Activated CD8-positive, alpha-beta memory T cell treated with anti-CD3 and anti-CD28 coated beads for 36 hours (primary cell): ENCODE measurements at regions not wholly inside any gene's neighbourhood (a gene's known extent, or its start where the extent isn't known, plus 50 kb on each side); places are given as distances from the start of the nearest gene placed in this dataset.

Experiments used
- CTCF ChIA-PET: fragments of 350-600 bp; sonication (Branson Sonifier 250); formaldehyde crosslinking; loops from one replicate; lab custom pipeline; 2021; ENCODE audit warnings: antibody characterized with exemption; lab: Charles Lee
- POLR2A ChIA-PET: fragments of 350-600 bp; sonication (Branson Sonifier 250); formaldehyde crosslinking; loops from one replicate; lab custom pipeline; 2021; ENCODE audit warnings: antibody characterized with exemption; lab: Charles Lee

GRCh38 chr17:63349478-63350000, 96.6 kb downstream of the CYB561 start:
- ChIA-PET POLR2A (no interaction called here), CTCF (no interaction called here)

DNA sequence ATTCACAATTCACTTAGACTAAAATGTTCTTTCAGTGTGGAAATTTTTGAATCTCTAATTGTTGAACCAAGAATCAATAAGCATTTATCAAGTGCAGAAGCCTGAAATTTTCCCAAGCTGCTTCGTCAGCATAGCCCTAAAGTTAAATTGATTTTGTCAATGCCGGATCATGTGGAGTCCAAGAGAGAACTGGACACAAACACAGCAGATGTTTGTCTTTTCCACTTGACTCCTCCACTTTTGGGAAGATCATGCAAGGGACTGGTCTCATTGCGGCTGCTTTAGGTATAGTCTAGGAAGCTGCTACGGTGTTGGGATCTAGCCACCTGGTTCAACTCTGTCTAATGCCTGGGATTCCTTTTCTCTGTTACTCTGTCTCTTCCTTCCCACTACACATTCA, 95.7 kb downstream of the CYB561 start:
- POLR2A ChIA-PET = interaction anchor here (0.7 kb wide), 1 partner anchor 229 kb away, joined by 4 read pairs; no protein-coding TSS in a partner anchor
- CTCF ChIA-PET = no interaction called here

DNA sequence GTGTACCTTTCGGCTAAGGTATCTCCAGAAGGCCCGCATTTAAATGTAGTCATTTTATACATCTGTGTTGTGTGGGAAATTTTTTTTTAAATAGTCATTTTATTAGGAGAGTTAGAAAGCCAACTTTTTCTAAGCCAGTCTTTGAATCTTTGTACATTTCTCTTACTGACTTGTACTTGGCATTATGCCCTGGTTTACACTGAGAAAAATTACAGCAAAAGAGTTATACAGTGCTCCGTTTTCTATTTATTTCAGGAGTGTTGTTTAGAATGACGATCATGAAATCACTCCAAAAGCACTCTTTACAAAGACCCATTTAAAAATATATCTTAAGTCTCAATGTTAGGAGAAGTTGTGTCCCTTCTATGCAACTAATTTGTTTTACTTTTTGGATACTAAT, 91.8 kb downstream of the CYB561 start:
- ChIA-PET POLR2A (no interaction called here), CTCF (no interaction called here)

GRCh38 chr17:63356337-63356757, 89.8 kb downstream of the CYB561 start:
- ChIA-PET POLR2A (interaction anchor here (0.6 kb wide), 1 partner anchor 13 kb away, joined by 3 read pairs; no protein-coding TSS in a partner anchor), CTCF (no interaction called here)

- ChIA-PET CTCF (no interaction called here), POLR2A (no interaction called here)
These were observed 87.8 kb downstream of the CYB561 start for GRCh38 chr17:63358111-63358839.

- CTCF ChIA-PET = no interaction called here
- POLR2A ChIA-PET = no interaction called here
These were observed 87.2 kb downstream of the CYB561 start for GRCh38 chr17:63358956-63359355.

DNA sequence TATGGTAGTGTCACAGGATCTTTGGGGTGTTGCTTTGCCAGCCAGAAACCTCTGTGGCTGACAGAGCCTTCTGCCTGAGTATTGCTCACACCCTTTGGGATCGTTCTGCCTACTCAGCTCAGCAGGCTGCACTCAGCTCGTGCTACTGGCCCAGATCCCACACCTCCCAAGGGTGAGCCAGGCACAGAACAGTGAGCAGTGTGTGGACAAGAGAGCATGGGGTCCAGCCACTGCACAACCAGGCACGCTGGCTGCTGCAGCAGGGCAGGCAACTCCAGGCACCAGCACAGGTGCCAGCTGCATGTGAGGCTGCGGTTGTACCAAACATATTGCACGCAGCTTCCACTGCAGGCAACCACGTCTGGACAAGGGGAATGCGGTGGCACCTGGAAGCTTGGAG, 84.9 kb downstream of the CYB561 start:
- ChIA-PET POLR2A (no interaction called here), CTCF (no interaction called here)

- ChIA-PET CTCF (no interaction called here), POLR2A (no interaction called here)
These were observed 84.0 kb downstream of the CYB561 start for GRCh38 chr17:63362115-63362514.

GRCh38 chr17:63364387-63364786, 81.7 kb downstream of the CYB561 start:
- CTCF ChIA-PET = no interaction called here
- POLR2A ChIA-PET = no interaction called here

- ChIA-PET POLR2A (no interaction called here), CTCF (interaction anchor here (1.4 kb wide), 1 partner anchor 247 kb away, joined by 3 read pairs; no protein-coding TSS in a partner anchor)
These were observed 81.2 kb downstream of the CYB561 start for GRCh38 chr17:63364944-63365343.

DNA sequence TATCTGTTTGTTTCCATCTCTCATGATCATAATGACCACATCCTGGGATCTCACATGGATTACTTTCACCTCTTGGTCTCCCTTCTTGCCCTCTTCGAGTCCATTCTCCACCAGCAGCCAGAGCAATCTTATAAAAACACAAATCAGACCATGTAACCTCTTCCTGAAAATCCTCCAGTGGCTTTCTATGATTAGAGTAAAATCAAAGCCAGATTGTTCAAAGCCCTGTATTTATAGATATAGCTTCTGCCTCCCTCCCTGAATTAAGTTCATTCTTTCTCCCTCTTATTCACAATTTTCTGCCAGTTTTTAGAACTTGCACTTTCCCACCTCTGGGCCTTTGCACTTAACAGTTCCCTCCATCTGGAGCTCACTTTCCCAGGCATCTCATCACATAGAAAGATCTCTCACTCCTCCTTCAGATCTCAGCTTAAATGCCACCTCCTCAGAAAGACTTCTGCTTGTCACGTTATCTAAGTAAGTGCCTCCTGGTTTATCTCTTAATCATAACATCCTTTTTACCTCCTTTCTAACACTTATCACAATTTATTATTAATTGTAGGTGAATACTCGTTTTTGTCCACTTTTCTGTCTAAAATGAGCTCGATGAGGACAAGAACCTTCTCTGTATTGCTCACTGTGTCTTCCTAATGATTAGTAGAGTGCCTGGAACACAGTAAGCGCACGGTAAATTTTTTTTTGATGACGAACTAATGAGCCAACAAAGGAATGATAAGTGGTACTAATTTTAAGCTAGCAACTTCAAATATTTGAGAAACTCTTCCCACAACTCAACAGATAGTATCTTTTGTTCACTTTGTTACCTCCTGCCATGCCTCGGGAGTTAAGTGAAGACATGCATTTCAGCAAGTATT, 80.5 kb downstream of the CYB561 start:
- POLR2A ChIA-PET = interaction anchor here (0.5 kb wide), 1 partner anchor 166 kb away, joined by 5 read pairs; no protein-coding TSS in a partner anchor
- CTCF ChIA-PET = interaction anchor here (1.4 kb wide), 1 partner anchor 246 kb away, joined by 3 read pairs; no protein-coding TSS in a partner anchor

DNA sequence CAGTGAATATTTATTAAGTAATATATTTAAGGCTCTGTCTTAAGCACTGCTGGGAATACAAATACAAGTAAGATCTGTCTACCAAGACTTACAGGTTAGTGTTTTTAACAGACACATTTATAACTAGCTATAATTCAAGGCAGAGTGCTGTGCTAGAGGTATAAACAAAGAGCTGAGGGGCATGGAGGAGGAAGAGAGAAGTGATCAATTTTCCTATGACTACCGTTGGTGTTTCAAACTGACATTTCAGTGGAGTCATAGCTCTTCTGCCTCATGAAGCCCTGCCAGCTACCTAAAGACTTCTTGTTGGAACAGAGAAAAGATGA, 79.9 kb downstream of the CYB561 start:
- POLR2A ChIA-PET = no interaction called here
- CTCF ChIA-PET = interaction anchor here (1.4 kb wide), 1 partner anchor 246 kb away, joined by 3 read pairs; no protein-coding TSS in a partner anchor

- POLR2A ChIA-PET = no interaction called here
- CTCF ChIA-PET = no interaction called here
These were observed 76.9 kb downstream of the CYB561 start for GRCh38 chr17:63369233-63369632.

DNA sequence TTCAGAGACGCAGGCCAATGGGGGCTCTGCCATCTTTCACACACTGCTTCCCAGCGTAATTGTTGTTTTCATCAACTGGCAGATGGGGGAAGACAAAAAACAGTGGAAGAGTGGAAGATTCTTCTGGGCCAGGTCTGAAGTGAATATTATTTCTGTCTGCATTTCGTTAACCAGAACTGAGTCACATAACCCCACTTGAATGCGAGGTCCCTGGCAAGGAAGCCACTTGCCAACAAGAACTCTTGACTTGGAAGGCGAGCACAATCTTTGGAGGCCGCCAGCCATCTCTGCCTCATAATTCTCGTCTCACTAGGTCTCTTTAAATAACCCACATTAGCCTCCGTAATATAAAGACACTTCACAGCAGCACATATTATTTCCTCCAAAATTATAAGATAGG, 75.4 kb downstream of the CYB561 start:
- ChIA-PET CTCF (interaction anchor here (0.6 kb wide), 1 partner anchor 78 kb away, joined by 3 read pairs; no protein-coding TSS in a partner anchor), POLR2A (no interaction called here)

DNA sequence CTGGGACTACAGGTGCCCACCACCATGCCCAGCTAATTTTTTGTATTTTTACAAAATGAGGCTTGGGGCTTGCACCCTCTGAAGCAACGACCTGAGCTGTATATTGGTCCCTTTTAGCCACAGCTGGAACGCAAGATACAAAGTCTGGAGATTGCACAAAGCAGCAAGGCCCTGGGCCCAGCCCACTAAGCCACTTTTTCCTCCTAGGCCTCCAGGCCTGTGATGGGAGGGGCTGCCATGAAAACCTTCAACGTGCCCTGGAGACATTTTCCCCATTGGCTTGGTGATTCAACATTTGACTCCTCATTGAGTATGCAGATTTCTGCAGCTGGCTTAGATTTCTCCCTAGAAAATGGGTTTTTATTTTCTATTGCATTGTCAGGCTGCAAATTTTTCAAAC, 69.2 kb downstream of the CYB561 start:
- POLR2A ChIA-PET = no interaction called here
- CTCF ChIA-PET = interaction anchor here (0.6 kb wide), 1 partner anchor 682 kb away, joined by 4 read pairs; no protein-coding TSS in a partner anchor

DNA sequence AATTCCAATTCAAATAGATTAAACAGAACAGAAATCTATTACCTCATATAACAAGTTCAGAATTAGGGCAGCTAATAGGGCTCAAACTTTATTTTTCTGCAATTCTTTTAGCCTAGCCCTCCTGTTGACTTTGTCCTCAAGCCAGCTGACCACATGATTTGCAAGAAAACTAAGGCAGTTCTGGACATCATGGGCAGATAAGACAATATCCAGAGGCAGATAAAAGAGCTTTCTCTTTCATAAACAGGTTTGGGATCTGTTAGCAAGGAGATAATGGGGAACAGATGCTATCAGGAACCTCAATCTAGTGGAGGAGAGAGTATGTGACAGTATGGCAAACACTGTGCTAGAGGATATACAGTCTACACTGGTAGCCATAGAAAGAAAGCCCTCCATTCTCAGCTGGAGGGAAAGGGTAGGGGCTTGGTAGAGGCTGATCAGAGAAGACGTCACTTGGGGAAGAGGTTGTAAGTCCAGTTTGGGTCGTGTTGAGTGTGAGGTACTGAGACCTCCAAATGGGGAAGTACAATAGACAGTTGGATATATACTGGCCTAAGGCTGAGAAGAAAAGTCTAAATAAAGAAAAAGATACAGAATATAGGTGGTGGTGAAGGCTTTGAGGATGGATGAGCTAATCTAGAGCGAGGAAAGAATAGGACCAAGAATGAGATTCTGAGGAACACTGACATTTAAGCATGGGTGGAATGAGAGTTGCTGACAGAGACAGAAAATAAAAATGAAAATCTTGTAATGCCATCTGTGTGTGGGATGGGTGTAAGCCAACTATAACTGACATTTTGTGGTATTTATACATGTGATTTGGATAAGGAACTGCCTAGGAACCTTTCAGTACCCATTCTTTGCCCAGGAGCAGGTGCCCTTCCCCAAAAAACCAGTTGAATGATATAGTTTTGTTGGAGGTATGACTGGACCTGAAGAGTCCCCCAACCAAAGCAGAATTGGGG, 67.4 kb downstream of the CYB561 start:
- CTCF ChIA-PET = no interaction called here
- POLR2A ChIA-PET = no interaction called here

- CTCF ChIA-PET = no interaction called here
- POLR2A ChIA-PET = no interaction called here
These were observed 66.5 kb downstream of the CYB561 start for GRCh38 chr17:63379636-63380035.

GRCh38 chr17:63381101-63381729, 64.9 kb downstream of the CYB561 start:
- ChIA-PET POLR2A (no interaction called here), CTCF (no interaction called here)

DNA sequence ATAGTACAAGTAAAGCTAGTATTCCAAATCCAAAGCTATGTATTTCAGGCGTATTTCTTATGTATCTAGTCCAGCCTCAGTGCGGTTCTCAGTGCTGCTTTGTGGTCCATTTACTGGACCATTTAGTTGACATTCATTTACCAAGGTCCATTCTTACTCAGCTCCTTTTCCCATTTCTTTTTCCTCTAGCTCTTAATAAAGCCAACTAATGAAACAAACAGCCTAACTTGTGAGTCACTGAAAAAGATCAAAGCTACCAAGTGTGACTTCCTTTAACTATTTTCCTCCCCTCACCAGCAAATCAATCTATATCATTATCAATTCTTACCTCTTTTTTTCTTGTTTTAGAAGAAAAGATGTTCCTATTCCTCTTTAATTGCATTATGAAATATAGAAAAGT, 64.0 kb downstream of the CYB561 start:
- CTCF ChIA-PET = no interaction called here
- POLR2A ChIA-PET = no interaction called here
